ENCODE measurements at regions not wholly inside any gene's neighbourhood (a gene's known extent, or its start where the extent isn't known, plus 50 kb on each side); places are given as distances from the start of the nearest gene placed in this dataset.

DNA sequence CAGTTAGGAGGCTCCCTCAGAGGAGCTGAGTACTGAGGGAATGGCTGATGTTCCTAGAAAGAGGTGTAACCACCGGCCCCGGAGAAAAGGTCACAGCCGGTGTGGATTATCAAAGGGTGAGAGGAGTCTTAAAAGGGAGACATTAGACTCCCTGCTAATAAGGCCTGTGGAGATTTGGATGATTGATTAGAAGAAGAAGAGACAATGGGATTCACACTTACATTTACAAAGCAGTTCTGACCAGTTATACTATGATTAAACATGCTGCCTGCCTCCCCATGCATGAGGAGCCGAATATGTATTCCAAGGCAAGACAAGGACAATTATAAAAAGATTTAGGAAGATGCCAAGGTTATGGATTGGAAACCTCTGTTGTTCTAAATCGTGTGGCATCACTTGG, 302.4 kb downstream of the SLC4A3 start:
- Histone ChIP-seq H3K9me2 (ENCODE audit: low read depth, low read length) (no peaks in the 10 kb centered on the region), H3K27ac (ENCODE audit: low read depth, low read length, poor library complexity, severe bottlenecking) (no peak overlapping the region), H3K36me3 (ENCODE audit: insufficient read depth, low read length) (no peaks in the 10 kb centered on the region), H3K9ac (ENCODE audit: low read length) (no peak overlapping the region), H3K79me2 (ENCODE audit: insufficient read depth, low read length) (no peaks in the 10 kb centered on the region), H3K9me3 (ENCODE audit: low read length) (no peaks in the 10 kb centered on the region), H3K4me3 (ENCODE audit: low read depth, low read length, poor library complexity, severe bottlenecking) (no peak overlapping the region), H4K20me1 (ENCODE audit: insufficient read depth, low read length) (no peaks in the 10 kb centered on the region), H2AFZ (ENCODE audit: low read length) (no peak overlapping the region), H3F3A (ENCODE audit: insufficient read depth, low read length) (no peaks in the 10 kb centered on the region), H3K27me3 (ENCODE audit: insufficient read depth, low read length) (no peaks in the 10 kb centered on the region), H3K4me2 (ENCODE audit: low read length) (no peak overlapping the region), H3K4me1 (ENCODE audit: insufficient read depth, low read length, severe bottlenecking) (no peaks in the 10 kb centered on the region)
- no peak for TF ChIP-seq EZH2 (IDR thresholded peaks at IDR 0.05; ENCODE audit: borderline replicate concordance, low read length)
- TF ChIP-seq, protein P1, sequence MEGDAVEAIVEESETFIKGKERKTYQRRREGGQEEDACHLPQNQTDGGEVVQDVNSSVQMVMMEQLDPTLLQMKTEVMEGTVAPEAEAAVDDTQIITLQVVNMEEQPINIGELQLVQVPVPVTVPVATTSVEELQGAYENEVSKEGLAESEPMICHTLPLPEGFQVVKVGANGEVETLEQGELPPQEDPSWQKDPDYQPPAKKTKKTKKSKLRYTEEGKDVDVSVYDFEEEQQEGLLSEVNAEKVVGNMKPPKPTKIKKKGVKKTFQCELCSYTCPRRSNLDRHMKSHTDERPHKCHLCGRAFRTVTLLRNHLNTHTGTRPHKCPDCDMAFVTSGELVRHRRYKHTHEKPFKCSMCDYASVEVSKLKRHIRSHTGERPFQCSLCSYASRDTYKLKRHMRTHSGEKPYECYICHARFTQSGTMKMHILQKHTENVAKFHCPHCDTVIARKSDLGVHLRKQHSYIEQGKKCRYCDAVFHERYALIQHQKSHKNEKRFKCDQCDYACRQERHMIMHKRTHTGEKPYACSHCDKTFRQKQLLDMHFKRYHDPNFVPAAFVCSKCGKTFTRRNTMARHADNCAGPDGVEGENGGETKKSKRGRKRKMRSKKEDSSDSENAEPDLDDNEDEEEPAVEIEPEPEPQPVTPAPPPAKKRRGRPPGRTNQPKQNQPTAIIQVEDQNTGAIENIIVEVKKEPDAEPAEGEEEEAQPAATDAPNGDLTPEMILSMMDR (IDR thresholded peaks at IDR 0.05; ENCODE audit: low read length) = no peak

DNA sequence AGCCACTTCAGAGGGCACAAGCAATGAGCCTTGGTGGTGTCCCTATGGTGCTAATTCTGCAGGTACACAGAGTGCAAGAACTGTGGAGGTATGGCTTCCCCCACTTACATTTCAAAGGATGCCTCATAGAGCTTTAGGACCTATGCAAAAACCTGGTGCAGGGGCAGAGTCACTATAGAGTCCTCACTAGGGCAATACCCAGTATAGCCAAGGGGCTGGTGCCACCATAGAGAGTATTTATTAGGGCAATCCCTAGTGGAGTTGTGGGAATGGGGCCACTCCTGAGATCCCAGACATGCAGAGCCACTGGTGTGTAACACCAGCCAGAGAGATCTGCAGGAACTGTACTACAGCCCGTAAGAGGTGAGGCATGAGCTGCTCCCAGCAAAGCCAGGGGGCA, 312.2 kb downstream of the SLC4A3 start:
- no peaks in the 10 kb centered on the region for H4K20me1 ChIP-seq (ENCODE audit: insufficient read depth, low read length)
- no peak overlapping the region for H3K27ac ChIP-seq (ENCODE audit: low read depth, low read length, poor library complexity, severe bottlenecking)
- no peaks in the 10 kb centered on the region for H3K36me3 ChIP-seq (ENCODE audit: insufficient read depth, low read length)
- H3K27me3 ChIP-seq (ENCODE audit: insufficient read depth, low read length) = no peaks in the 10 kb centered on the region
- no peak overlapping the region for H3K4me2 ChIP-seq (ENCODE audit: low read length)
- H3K4me3 ChIP-seq (ENCODE audit: low read depth, low read length, poor library complexity, severe bottlenecking) = no peak overlapping the region
- no peak overlapping the region for H2AFZ ChIP-seq (ENCODE audit: low read length)
- no peaks in the 10 kb centered on the region for H3K79me2 ChIP-seq (ENCODE audit: insufficient read depth, low read length)
- H3K9ac ChIP-seq (ENCODE audit: low read length) = no peak overlapping the region
- H3F3A ChIP-seq (ENCODE audit: insufficient read depth, low read length) = no peaks in the 10 kb centered on the region
- H3K4me1 ChIP-seq (ENCODE audit: insufficient read depth, low read length, severe bottlenecking) = no peaks in the 10 kb centered on the region
- H3K9me2 ChIP-seq (ENCODE audit: low read depth, low read length) = no peaks in the 10 kb centered on the region
- no peaks in the 10 kb centered on the region for H3K9me3 ChIP-seq (ENCODE audit: low read length)
- TF ChIP-seq, protein P1 (IDR thresholded peaks at IDR 0.05; ENCODE audit: low read length) = no peak
- no peak for TF ChIP-seq EZH2 (IDR thresholded peaks at IDR 0.05; ENCODE audit: borderline replicate concordance, low read length)

- H3K79me2 ChIP-seq (ENCODE audit: insufficient read depth, low read length) = no peaks in the 10 kb centered on the region
- no peak for TF ChIP-seq EZH2 (IDR thresholded peaks at IDR 0.05; ENCODE audit: borderline replicate concordance, low read length)
- TF ChIP-seq, protein P1 (IDR thresholded peaks at IDR 0.05; ENCODE audit: low read length) = no peak
- H3K9me2 ChIP-seq (ENCODE audit: low read depth, low read length) = no peaks in the 10 kb centered on the region
- no peak overlapping the region for H3K4me2 ChIP-seq (ENCODE audit: low read length)
- H3K9me3 ChIP-seq (ENCODE audit: low read length) = no peaks in the 10 kb centered on the region
- no peaks in the 10 kb centered on the region for H3K27me3 ChIP-seq (ENCODE audit: insufficient read depth, low read length)
- H3K36me3 ChIP-seq (ENCODE audit: insufficient read depth, low read length) = no peaks in the 10 kb centered on the region
- no peak overlapping the region for H3K9ac ChIP-seq (ENCODE audit: low read length)
- no peak overlapping the region for H3K4me3 ChIP-seq (ENCODE audit: low read depth, low read length, poor library complexity, severe bottlenecking)
- H4K20me1 ChIP-seq (ENCODE audit: insufficient read depth, low read length) = no peaks in the 10 kb centered on the region
- no peak overlapping the region for H2AFZ ChIP-seq (ENCODE audit: low read length)
- no peaks in the 10 kb centered on the region for H3K4me1 ChIP-seq (ENCODE audit: insufficient read depth, low read length, severe bottlenecking)
- no peak overlapping the region for H3K27ac ChIP-seq (ENCODE audit: low read depth, low read length, poor library complexity, severe bottlenecking)
- H3F3A ChIP-seq (ENCODE audit: insufficient read depth, low read length) = no peaks in the 10 kb centered on the region
Observed at GRCh38 chr2:219944866-219945265, 317.4 kb downstream of the SLC4A3 start.

Data from OCI-LY1 (cell line).